HG03571 (cell line): ENCODE measurements at regions not wholly inside any gene's neighbourhood (a gene's known extent, or its start where the extent isn't known, plus 50 kb on each side); places are given as distances from the start of the nearest gene placed in this dataset.

Experiments used
- ATAC-seq: cut with Tn5 transposase; IDR thresholded peaks from one replicate; pipeline ENCODE4 v1.9.1; 2021; ENCODE audit not compliant: unreplicated experiment

DNA sequence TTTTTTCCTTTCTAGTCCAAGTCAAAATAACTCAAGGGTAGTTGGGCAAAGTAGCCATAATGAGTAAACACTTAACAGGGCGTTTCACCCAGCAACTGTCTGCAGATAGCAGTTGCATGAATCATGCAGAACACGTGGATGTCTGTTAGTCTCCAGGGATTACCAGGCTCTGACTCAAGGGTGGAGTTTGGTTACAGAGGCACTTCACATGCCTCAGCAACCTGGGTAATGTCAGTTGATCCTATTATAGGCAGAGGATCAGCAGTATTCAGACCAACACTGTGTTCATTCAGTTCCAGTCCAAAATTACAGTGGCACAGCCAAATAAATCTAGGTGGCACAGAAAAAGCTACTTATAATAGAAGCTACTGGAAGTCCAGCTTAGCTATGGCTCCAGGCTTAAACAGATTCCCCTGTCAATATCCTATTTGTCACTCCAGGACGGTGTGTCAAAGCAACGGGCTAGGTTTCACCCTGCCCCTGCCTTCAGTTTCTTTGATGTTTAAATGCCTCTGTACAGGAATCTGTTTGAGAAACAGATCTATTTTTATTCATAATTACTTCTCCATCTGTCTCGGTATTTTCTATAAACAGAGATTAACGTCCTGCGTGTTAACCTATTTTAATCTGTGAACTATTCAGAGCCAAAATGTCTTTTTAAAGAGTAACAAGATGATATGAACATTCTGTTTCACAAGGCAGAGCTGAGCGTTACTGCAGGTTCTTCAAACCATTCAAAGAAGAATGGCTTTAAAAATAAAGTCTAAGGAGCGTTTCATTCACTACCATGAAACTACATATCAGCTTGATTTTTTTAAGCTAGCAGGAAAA lies 162.6 kb upstream of the AKR1E2 start:
- ATAC-seq, result peak; percentile 70

DNA sequence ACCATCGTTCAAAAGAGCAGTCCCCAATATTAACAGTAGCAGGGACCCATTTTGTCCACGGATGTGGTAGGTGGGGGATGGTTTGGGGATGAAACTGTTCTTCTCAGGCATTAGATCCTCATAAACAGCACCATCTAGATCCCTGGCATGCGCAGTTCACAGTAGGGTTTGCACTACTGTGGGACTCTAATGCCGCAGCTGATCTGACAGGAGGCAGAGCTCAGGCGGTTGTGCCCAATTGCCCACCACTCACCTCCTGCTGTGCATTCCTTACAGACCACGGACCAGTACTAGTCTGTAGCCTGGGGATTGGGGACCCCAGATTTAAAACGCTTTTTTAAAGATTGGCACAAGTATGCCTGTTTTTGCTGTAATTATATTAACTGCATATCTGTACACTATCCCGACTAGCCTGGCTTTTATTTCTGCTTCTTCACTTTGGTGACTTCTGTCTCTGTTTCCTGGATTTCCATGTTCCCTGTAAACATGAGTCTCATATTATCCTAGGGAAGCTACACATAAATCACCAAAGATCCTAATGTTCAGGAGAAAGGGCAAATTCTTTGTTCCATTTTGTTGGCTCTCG lies 163.3 kb upstream of the AKR1E2 start:
- ATAC-seq, result no peak

GRCh38 chr10:4661511-4662255 lies 164.3 kb upstream of the AKR1E2 start:
- ATAC-seq, result no peak

DNA sequence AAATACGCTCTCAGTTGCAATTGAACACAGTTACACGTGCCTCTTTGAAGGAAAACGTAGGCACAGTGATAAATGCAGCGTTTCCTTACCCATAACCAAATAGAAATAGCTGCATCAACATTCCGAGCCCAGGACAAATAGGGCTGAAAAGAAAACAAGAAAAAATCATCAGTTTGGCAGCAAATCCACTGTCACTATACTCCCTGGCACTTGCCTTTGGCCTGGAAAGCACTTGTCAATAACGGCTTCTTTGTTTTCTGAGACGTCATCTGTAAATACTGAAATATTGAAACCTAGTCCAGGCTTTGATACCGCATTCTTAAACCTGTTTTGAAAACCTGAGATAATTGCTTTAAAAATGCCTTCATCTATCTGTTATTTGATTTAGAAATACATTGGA lies 167.2 kb upstream of the AKR1E2 start:
- no peak for ATAC-seq

DNA sequence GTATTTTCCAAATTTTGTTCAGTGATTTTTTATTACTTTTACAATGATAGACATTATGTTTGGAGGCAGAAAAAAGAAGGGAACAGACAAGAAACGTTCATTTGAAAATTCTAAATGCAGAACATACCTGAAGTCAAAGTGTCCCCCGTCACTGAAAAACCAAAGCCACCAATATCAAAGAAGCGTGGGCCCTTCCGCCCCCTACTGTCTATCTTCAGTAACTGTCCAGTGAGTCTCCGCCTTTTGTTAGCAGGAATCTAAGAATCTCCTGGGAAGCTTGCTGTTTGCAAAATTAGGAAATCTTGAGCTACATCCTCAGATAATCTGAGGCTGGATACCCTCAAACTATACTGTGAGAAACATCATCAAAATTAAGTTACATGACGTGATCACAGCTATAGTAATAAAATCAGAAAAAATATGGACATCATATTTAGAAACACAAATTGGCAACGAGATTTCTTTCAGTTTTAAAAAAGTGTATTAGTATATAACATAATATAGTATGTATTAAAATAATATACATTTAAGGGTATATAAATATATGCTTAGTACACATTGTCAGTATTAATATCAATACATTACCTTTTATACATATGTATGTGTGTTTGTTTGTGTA lies 169.3 kb upstream of the AKR1E2 start:
- ATAC-seq, result no peak

DNA sequence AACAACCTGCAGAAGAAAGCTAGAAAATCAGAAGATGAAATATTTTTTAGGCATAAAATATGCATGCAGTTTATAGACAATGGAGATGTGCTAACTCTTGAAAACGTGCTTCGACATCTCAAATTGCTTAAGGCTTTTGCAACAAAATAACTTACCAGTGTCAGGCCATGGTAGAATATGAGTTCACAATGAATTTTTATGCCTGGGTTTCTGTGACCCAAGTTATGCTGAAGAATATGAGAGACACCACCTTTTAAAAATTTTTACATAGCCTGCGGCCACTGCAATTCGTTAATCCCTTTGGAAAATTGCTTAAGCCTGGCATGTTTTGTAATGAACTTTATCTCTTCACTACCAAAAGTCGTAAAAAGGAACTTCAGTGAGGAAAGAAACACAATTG lies 170.1 kb upstream of the AKR1E2 start:
- ATAC-seq, result no peak

DNA sequence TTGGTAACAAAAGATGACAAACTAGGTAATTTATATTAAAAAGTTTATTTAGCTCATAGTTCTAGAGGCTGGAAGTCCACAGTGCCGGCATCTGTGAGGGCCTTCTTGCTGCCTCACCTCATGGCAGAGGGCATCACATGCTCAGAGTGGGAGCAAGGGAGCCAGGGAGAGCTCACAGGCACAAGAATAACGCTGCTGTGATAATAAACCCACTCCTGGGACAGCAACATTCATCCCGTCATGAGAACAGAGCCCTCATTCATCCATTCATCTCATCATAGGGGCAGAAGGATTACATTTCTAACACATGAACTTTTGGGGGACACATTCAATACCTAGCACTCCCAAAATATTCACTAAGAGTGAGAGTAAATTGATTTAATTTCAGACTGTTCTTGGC lies 170.6 kb upstream of the AKR1E2 start:
- no peak for ATAC-seq

- no peak for ATAC-seq
Observed at GRCh38 chr10:4654496-4654895, 171.5 kb upstream of the AKR1E2 start.

- no peak for ATAC-seq
Observed at GRCh38 chr10:4653160-4653559, 172.8 kb upstream of the AKR1E2 start.

DNA sequence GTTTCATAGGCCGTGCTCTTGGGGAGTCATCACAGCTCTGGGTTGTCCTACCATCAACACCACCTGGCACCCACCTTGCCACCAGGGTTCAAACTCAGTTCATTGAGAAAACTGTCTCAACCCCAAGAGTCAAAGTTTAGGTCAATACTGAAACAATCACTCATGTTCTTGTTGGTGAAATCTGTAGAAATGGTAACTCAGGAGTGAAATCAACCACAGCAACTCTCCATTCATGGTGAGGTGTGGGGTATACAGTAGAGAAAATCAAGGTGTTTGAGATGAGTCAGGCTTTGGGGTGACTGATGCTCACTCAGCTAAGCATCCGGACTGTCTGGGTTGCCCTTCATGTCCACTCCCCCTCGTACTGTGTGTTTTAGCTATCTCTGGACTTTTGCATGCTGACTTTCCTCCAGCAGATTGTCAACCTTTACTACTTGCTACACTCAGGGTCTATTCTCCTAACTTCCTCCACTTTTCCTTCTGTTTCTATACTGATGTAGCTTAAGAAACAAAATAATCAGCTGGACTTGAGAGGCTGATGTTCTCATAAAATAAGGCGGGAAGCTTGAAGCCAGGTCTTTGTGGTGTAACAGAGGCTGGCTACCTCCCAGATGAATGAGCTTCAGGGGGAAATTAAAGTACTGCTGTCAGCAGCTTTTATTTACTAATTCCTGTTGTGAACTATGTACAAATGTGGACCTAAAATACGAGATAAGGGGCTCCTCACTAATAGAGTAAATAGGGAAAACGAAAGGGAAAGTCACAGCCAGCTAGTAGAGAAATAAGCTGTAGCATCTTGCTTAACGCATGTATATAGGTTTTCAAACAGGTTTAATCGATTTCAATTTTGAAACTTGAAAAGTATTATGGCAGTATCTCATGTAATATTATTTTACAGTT lies 173.6 kb upstream of the AKR1E2 start:
- peak; percentile 61 for ATAC-seq

GRCh38 chr10:4651404-4652037 lies 174.5 kb upstream of the AKR1E2 start:
- ATAC-seq, result no peak

DNA sequence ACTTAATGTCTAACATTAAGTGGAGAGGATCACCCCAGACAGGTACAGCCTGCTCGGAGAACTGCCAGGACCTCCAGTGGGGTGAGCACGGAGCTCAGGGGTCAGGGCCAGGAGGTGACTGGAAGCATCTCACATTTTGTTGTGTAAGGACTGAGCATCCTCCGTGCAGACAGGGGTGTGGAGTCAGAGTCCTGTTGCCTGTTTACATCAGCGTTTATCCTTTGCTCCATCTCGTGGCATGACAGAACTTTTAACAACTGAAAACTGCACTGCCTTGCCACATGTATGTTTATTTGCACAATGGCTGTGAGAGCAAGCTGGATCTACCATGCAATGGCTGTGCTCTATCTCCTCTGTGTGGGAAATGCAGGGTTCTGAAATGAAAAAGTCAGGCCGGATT lies 175.4 kb upstream of the AKR1E2 start:
- ATAC-seq, result no peak

GRCh38 chr10:4649886-4650508 lies 176.0 kb upstream of the AKR1E2 start:
- ATAC-seq, result no peak

- no peak for ATAC-seq
Observed at GRCh38 chr10:4649471-4649870, 176.5 kb upstream of the AKR1E2 start.

GRCh38 chr10:4648999-4649398 lies 177.0 kb upstream of the AKR1E2 start:
- ATAC-seq, result no peak

DNA sequence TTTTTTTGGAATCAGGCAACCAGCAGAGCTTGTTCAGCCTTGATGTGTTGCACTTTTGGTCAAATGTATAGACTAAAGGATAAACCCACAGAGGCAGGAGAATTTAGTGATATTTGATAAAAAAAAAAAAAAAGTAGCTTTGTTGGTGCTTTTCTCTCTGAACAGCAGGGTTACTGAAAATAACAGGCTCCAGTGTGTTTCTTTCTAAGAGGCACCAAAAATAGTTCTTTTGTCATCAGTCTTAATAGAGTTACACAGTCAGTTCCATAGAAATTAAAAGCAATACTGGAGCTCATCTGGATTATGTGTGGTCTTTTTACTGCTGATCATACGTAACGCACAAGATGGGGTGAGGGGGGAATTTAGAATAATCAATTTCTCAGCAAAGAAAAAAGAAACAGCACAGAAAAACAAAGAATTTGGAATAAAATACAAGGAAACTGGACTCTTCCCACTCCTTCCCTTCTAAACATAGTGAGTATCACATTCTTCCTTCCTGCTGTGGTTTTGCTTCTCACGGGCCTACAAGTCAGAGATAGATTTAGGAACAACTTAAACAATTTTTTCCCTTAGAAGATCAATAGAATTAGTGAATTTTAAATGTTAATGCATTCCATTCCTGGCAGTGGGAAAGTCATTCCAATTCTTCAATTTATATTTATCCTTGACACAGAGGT lies 178.8 kb upstream of the AKR1E2 start:
- no peak for ATAC-seq

DNA sequence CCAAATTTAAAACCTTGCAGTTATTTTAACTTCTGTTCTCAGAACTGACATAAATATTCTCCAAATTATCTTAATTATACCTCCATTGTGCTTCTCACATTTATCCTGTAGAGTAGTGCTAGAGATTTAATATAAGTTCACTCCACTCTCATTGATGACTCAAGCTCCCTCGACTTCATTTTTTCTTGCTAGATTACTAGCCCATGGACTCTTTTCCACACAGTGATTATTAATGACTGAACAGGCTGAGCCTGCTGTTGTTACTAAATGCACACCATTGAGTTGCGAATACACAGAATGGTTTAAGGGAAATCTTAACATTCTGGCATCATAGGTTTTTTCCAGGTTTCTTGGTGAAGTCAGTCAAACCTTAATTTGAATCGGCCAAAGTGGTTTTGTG lies 179.5 kb upstream of the AKR1E2 start:
- ATAC-seq, result no peak

GRCh38 chr10:4645836-4646235 lies 180.2 kb upstream of the AKR1E2 start:
- ATAC-seq, result no peak

DNA sequence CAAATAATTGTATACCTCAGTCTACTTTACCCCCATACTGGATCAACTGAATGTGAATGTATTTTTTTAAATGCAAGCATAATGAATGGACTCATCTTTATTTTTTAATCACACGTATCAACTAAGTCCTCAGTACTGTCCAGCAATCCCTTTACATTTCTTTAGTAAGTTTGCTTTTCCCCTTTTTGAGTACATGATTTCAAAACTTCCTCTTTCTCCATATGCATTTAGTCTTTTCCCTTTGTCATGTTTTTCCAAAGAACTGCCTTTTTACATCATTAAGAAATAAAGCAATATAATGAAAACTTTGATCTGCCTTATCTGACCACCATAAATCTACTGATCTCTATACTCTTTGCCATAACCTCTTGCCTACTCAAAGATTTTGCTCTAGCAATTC lies 182.5 kb upstream of the AKR1E2 start:
- no peak for ATAC-seq
